GM18951 (cell line): ENCODE measurements at regions not wholly inside any gene's neighbourhood (a gene's known extent, or its start where the extent isn't known, plus 50 kb on each side); places are given as distances from the start of the nearest gene placed in this dataset.
"Not testable (repeated sequence)": the region's sequence is repeated elsewhere in the genome, so short reads cannot be mapped to it uniquely, and the experiment has no call there.

Source experiments
- POLR2A ChIP-seq: IDR thresholded peaks from 4 replicates; pipeline ENCODE4 v1.6.1; 2011; ENCODE audit warnings: mild to moderate bottlenecking; ENCODE audit not compliant: insufficient read length, insufficient read depth; ENCODE audit errors: extremely low read depth
- in situ Hi-C: fragments of 300-500 bp; cut with MboI; formaldehyde crosslinking; loops from one replicate; pipeline ENCODE4 v1.12.0; 2022; ENCODE audit warnings: low sequenced_read_pairs, mixed read lengths, inconsistent platforms; ENCODE audit not compliant: unreplicated experiment

GRCh38 chr2:125207431-125207830 lies 1182.3 kb downstream of the CNTNAP5 start:
- in situ Hi-C loops, result no loop called here
- no peak for TF ChIP-seq POLR2A

GRCh38 chr2:125216321-125216720 lies 1191.2 kb downstream of the CNTNAP5 start:
- TF ChIP-seq POLR2A, result no peak
- in situ Hi-C loops, result no loop called here

- in situ Hi-C loops, result no loop called here
- no peak for TF ChIP-seq POLR2A
These were observed 1199.1 kb downstream of the CNTNAP5 start for GRCh38 chr2:125224188-125224587.

- no peak for TF ChIP-seq POLR2A
- in situ Hi-C loops, result no loop called here
These were observed 1199.7 kb downstream of the CNTNAP5 start for GRCh38 chr2:125224830-125225229.

- TF ChIP-seq POLR2A, result no peak
- in situ Hi-C loops, result no loop called here
These were observed 1202.8 kb downstream of the CNTNAP5 start for GRCh38 chr2:125227843-125228392.

GRCh38 chr2:125240870-125241269 lies 1215.8 kb downstream of the CNTNAP5 start:
- in situ Hi-C loops, result no loop called here
- no peak for TF ChIP-seq POLR2A

- in situ Hi-C loops, result no loop called here
- no peak for TF ChIP-seq POLR2A
These were observed 1218.0 kb downstream of the CNTNAP5 start for GRCh38 chr2:125243074-125243473.

- in situ Hi-C loops, result no loop called here
- TF ChIP-seq POLR2A, result no peak
These were observed 1228.9 kb downstream of the CNTNAP5 start for GRCh38 chr2:125254010-125254409.

- TF ChIP-seq POLR2A, result no peak
- in situ Hi-C loops, result no loop called here
These were observed 1234.4 kb downstream of the CNTNAP5 start for GRCh38 chr2:125259451-125259850.

GRCh38 chr2:125260366-125260930 lies 1235.4 kb downstream of the CNTNAP5 start:
- in situ Hi-C loops, result not testable (repeated sequence)

- in situ Hi-C loops, result no loop called here
- TF ChIP-seq POLR2A, result no peak
These were observed 1239.4 kb downstream of the CNTNAP5 start for GRCh38 chr2:125264453-125264852.

- in situ Hi-C loops, result no loop called here
- no peak for TF ChIP-seq POLR2A
These were observed 1242.6 kb downstream of the CNTNAP5 start for GRCh38 chr2:125267683-125268082.

- in situ Hi-C loops, result no loop called here
- no peak for TF ChIP-seq POLR2A
These were observed 1247.6 kb downstream of the CNTNAP5 start for GRCh38 chr2:125272651-125273050.

GRCh38 chr2:125274718-125275117 lies 1249.6 kb downstream of the CNTNAP5 start:
- in situ Hi-C loops, result no loop called here
- no peak for TF ChIP-seq POLR2A

- in situ Hi-C loops, result no loop called here
- no peak for TF ChIP-seq POLR2A
These were observed 1255.2 kb downstream of the CNTNAP5 start for GRCh38 chr2:125280265-125280664.
